ENCODE measurements at regions not wholly inside any gene's neighbourhood (a gene's known extent, or its start where the extent isn't known, plus 50 kb on each side); places are given as distances from the start of the nearest gene placed in this dataset.

- no peaks in the 10 kb centered on the region for H3K9me3 ChIP-seq (replicated peaks)
- no peak overlapping the region for H3K27ac ChIP-seq
- no peak for DNase-seq (ENCODE audit: low read depth in 1 of 2, low spot score in 2 of 2)
- H3K4me1 ChIP-seq (replicated peaks): peaks cover 13% of the 10 kb centered on the region
- no peaks in the 10 kb centered on the region for H3K27me3 ChIP-seq (replicated peaks)
- no peak overlapping the region for H3K4me3 ChIP-seq
- no peaks in the 10 kb centered on the region for H3K36me3 ChIP-seq
Measured at GRCh38 chr21:39096754-39097153, 86.5 kb downstream of the PSMG1 start.

- no peaks in the 10 kb centered on the region for H3K27me3 ChIP-seq (replicated peaks)
- no peak overlapping the region for H3K4me3 ChIP-seq
- H3K27ac ChIP-seq: no peak overlapping the region
- DNase-seq (ENCODE audit: low read depth in 1 of 2, low spot score in 2 of 2): no peak
- H3K36me3 ChIP-seq: no peaks in the 10 kb centered on the region
- H3K9me3 ChIP-seq (replicated peaks): no peaks in the 10 kb centered on the region
- peaks cover 13% of the 10 kb centered on the region for H3K4me1 ChIP-seq (replicated peaks)
Measured at GRCh38 chr21:39095681-39096080, 87.6 kb downstream of the PSMG1 start.

- Histone ChIP-seq H3K27me3 (replicated peaks) (no peaks in the 10 kb centered on the region), H3K4me3 (no peak overlapping the region), H3K4me1 (replicated peaks) (peaks cover 13% of the 10 kb centered on the region), H3K36me3 (no peaks in the 10 kb centered on the region), H3K27ac (peak overlapping the region; percentile 8; the same call in 1 of the 2 replicates), H3K9me3 (replicated peaks) (no peaks in the 10 kb centered on the region)
- peak in 1 of 2 experiments; percentile 34 for DNase-seq (ENCODE audit: low read depth in 1 of 2, low spot score in 2 of 2)
Measured at GRCh38 chr21:39094847-39095579, 88.2 kb downstream of the PSMG1 start.

- Histone ChIP-seq H3K36me3 (no peaks in the 10 kb centered on the region), H3K9me3 (replicated peaks) (no peaks in the 10 kb centered on the region), H3K4me1 (replicated peaks) (peaks cover 17% of the 10 kb centered on the region), H3K4me3 (no peak overlapping the region), H3K27ac (0 out of 2 replicates have a peak overlapping the region, but pooled peaks have one; percentile 8), H3K27me3 (replicated peaks) (no peaks in the 10 kb centered on the region)
- DNase-seq (ENCODE audit: low read depth in 1 of 2, low spot score in 2 of 2): no peak
Measured at GRCh38 chr21:39094087-39094780, 89.0 kb downstream of the PSMG1 start.

GRCh38 chr21:39093526-39093925 is 89.7 kb downstream of the PSMG1 start:
- Histone ChIP-seq H3K9me3 (replicated peaks) (no peaks in the 10 kb centered on the region), H3K36me3 (no peaks in the 10 kb centered on the region), H3K27me3 (replicated peaks) (no peaks in the 10 kb centered on the region), H3K4me3 (no peak overlapping the region), H3K27ac (no peak overlapping the region), H3K4me1 (replicated peaks) (peaks cover 24% of the 10 kb centered on the region)
- DNase-seq (ENCODE audit: low read depth in 1 of 2, low spot score in 2 of 2): no peak

- H3K36me3 ChIP-seq: no peaks in the 10 kb centered on the region
- no peaks in the 10 kb centered on the region for H3K9me3 ChIP-seq (replicated peaks)
- peak; percentile 47 to 65 for DNase-seq (ENCODE audit: low read depth in 1 of 2, low spot score in 2 of 2)
- 0 out of 2 replicates have a peak overlapping the region, but pooled peaks have one; percentile 24 for H3K27ac ChIP-seq
- no peak overlapping the region for H3K4me3 ChIP-seq
- H3K4me1 ChIP-seq (replicated peaks): peaks cover 13% of the 10 kb centered on the region
- H3K27me3 ChIP-seq (replicated peaks): no peaks in the 10 kb centered on the region
Measured at GRCh38 chr21:39088831-39089380, 94.3 kb downstream of the PSMG1 start.

GRCh38 chr21:39088031-39088370 is 95.2 kb downstream of the PSMG1 start:
- Histone ChIP-seq H3K4me3 (no peak overlapping the region), H3K9me3 (replicated peaks) (no peaks in the 10 kb centered on the region), H3K27me3 (replicated peaks) (no peaks in the 10 kb centered on the region), H3K36me3 (no peaks in the 10 kb centered on the region), H3K4me1 (replicated peaks) (peaks cover 13% of the 10 kb centered on the region), H3K27ac (no peak overlapping the region)
- DNase-seq (ENCODE audit: low read depth in 1 of 2, low spot score in 2 of 2): no peak

- Histone ChIP-seq H3K4me3 (no peak overlapping the region), H3K27me3 (replicated peaks) (no peaks in the 10 kb centered on the region), H3K27ac (no peak overlapping the region), H3K4me1 (replicated peaks) (peaks cover 13% of the 10 kb centered on the region), H3K9me3 (replicated peaks) (no peaks in the 10 kb centered on the region), H3K36me3 (no peaks in the 10 kb centered on the region)
- DNase-seq (ENCODE audit: low read depth in 1 of 2, low spot score in 2 of 2): no peak
Measured at GRCh38 chr21:39087238-39088030, 95.8 kb downstream of the PSMG1 start.

- Histone ChIP-seq H3K4me3 (no peak overlapping the region), H3K27me3 (replicated peaks) (no peaks in the 10 kb centered on the region), H3K36me3 (no peaks in the 10 kb centered on the region), H3K9me3 (replicated peaks) (no peaks in the 10 kb centered on the region), H3K4me1 (replicated peaks) (peaks cover 13% of the 10 kb centered on the region), H3K27ac (no peak overlapping the region)
- no peak for DNase-seq (ENCODE audit: low read depth in 1 of 2, low spot score in 2 of 2)
Measured at GRCh38 chr21:39086547-39086946, 96.7 kb downstream of the PSMG1 start.

GRCh38 chr21:39085843-39086405 is 97.3 kb downstream of the PSMG1 start:
- Histone ChIP-seq H3K4me3 (no peak overlapping the region), H3K4me1 (replicated peaks) (peaks cover 13% of the 10 kb centered on the region), H3K27ac (no peak overlapping the region), H3K9me3 (replicated peaks) (no peaks in the 10 kb centered on the region), H3K36me3 (no peaks in the 10 kb centered on the region), H3K27me3 (replicated peaks) (no peaks in the 10 kb centered on the region)
- DNase-seq (ENCODE audit: low read depth in 1 of 2, low spot score in 2 of 2): no peak

- no peak overlapping the region for H3K4me3 ChIP-seq
- no peaks in the 10 kb centered on the region for H3K9me3 ChIP-seq (replicated peaks)
- H3K36me3 ChIP-seq: no peaks in the 10 kb centered on the region
- no peak overlapping the region for H3K27ac ChIP-seq
- H3K27me3 ChIP-seq (replicated peaks): no peaks in the 10 kb centered on the region
- no peak for DNase-seq (ENCODE audit: low read depth in 1 of 2, low spot score in 2 of 2)
- H3K4me1 ChIP-seq (replicated peaks): peaks cover 13% of the 10 kb centered on the region
Measured at GRCh38 chr21:39084979-39085729, 98.1 kb downstream of the PSMG1 start.

- H3K27me3 ChIP-seq (replicated peaks): no peaks in the 10 kb centered on the region
- H3K36me3 ChIP-seq: no peaks in the 10 kb centered on the region
- no peaks in the 10 kb centered on the region for H3K9me3 ChIP-seq (replicated peaks)
- no peak overlapping the region for H3K27ac ChIP-seq
- H3K4me3 ChIP-seq: no peak overlapping the region
- no peak for DNase-seq (ENCODE audit: low read depth in 1 of 2, low spot score in 2 of 2)
- H3K4me1 ChIP-seq (replicated peaks): peaks cover 8% of the 10 kb centered on the region
Measured at GRCh38 chr21:39084073-39084472, 99.2 kb downstream of the PSMG1 start.
